LNCaP clone FGC (cell line): ENCODE measurements at regions not wholly inside any gene's neighbourhood (a gene's known extent, or its start where the extent isn't known, plus 50 kb on each side); places are given as distances from the start of the nearest gene placed in this dataset.

Experiments used
- DNase-seq: peaks from one replicate; pipeline ENCODE4 v3.0.0-alpha.2; 2011; ENCODE audit warnings: low read depth
- H3K4me3 ChIP-seq: 2 replicates; pipeline ENCODE4 v1.5.1; 2011; ENCODE audit warnings: mild to moderate bottlenecking, low read depth, low read length, control low read depth
- TF ChIP-seq, protein P1 (sequence below): IDR thresholded peaks from 2 replicates; pipeline ENCODE4 v1.5.1; 2012; ENCODE audit warnings: mild to moderate bottlenecking; ENCODE audit not compliant: control insufficient read depth, insufficient read depth; ENCODE audit errors: extremely low read depth

- no peak overlapping the region for H3K4me3 ChIP-seq
- no peak for DNase-seq
- TF ChIP-seq, protein P1, sequence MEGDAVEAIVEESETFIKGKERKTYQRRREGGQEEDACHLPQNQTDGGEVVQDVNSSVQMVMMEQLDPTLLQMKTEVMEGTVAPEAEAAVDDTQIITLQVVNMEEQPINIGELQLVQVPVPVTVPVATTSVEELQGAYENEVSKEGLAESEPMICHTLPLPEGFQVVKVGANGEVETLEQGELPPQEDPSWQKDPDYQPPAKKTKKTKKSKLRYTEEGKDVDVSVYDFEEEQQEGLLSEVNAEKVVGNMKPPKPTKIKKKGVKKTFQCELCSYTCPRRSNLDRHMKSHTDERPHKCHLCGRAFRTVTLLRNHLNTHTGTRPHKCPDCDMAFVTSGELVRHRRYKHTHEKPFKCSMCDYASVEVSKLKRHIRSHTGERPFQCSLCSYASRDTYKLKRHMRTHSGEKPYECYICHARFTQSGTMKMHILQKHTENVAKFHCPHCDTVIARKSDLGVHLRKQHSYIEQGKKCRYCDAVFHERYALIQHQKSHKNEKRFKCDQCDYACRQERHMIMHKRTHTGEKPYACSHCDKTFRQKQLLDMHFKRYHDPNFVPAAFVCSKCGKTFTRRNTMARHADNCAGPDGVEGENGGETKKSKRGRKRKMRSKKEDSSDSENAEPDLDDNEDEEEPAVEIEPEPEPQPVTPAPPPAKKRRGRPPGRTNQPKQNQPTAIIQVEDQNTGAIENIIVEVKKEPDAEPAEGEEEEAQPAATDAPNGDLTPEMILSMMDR: no peak
These were observed 451.3 kb upstream of the FAM98A start for GRCh38 chr2:34050413-34050812.

- H3K4me3 ChIP-seq: no peak overlapping the region
- TF ChIP-seq, protein P1: no peak
- DNase-seq: no peak
These were observed 446.1 kb upstream of the FAM98A start for GRCh38 chr2:34045101-34045655.

DNA sequence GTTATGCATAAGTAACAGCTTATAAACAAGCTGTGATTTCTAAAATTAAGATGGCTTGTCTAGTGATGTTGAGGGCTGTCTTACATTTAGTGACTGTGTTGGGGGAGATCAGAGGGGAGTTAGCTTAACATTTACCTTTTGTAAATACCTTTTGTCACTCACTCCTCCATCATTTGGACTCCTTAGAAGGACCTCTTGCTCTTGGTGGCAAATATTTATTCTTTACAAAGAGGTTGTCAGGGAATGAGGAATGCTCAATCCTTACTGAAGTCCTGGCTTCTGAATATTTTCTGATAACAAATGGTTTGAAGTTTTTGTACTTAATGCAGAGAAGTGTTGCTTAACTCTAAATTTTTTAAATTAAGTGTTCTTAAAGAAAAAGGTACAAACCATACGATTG lies 438.8 kb upstream of the FAM98A start:
- no peak for DNase-seq
- TF ChIP-seq, protein P1: no peak
- H3K4me3 ChIP-seq: no peak overlapping the region

DNA sequence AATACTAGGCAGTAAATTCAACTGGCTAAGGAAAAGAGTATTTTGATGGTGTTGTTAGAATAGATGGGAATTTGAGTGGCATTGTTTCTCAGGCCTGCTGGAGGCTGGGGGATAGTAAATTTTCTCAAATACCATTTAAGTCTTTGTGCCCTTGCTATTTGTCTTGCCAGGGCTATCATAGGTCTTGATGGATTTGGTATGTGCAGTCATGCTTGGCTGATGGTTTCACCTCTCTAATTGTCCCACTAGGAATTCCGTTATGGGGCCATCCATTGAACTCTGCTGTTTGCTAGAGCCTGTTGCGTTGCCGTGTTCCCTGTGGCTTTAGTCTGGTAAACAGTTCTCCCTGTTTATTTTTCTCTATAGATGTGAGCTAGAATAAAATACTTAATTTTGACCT lies 438.1 kb upstream of the FAM98A start:
- TF ChIP-seq, protein P1: no peak
- no peak for DNase-seq
- H3K4me3 ChIP-seq: no peak overlapping the region

- no peak overlapping the region for H3K4me3 ChIP-seq
- DNase-seq: no peak
- TF ChIP-seq, protein P1: no peak
These were observed 432.0 kb upstream of the FAM98A start for GRCh38 chr2:34031097-34031496.

DNA sequence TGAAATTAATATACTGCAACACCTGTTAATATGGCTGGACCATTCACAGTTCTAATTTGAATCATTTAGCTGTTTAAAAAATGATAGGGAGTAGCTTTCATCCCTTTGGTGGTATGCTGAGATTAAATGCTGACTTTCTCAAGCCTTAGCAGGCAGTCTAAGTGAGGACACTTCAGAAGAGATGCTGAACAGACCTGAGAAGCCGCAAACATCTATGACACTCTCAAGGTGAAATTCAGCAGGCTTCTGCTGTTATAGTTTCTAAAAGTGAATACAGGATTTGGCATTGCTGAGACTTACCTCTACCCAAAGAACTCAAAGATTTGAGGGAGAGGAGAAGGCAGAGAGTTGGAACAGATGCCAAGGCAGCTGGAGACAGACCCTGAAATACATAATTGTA lies 431.2 kb upstream of the FAM98A start:
- TF ChIP-seq, protein P1: no peak
- H3K4me3 ChIP-seq: no peak overlapping the region
- DNase-seq: no peak

DNA sequence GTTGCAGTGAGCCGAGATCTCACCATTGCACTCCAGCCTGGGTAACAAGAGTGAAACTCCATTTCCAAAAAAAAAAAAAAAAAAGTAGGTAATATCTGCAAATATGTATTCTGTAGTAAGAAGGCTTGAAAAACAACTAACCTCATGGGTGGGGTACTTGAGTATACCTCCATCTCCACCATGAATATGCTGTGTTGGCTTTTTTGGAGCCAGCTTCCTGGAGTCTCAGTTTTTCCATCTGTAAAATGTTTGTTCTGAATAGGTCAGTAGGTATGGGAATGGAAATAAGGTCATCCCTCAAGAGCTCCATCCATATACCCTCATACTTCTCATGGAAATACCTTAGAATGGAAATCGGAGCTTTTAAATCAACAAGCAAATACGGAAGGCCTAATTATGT lies 430.0 kb upstream of the FAM98A start:
- DNase-seq: no peak
- no peak overlapping the region for H3K4me3 ChIP-seq
- TF ChIP-seq, protein P1: no peak
